Stromal cell of bone marrow (primary cell): ENCODE measurements at regions not wholly inside any gene's neighbourhood (a gene's known extent, or its start where the extent isn't known, plus 50 kb on each side); places are given as distances from the start of the nearest gene placed in this dataset.

Source experiments
- DNase-seq: peaks from one replicate; pipeline ENCODE4 v3.0.0-alpha.2; 2012; ENCODE audit warnings: low read depth

GRCh38 chr6:11358904-11359830 is 126.7 kb upstream of the NEDD9 start:
- no peak for DNase-seq

DNA sequence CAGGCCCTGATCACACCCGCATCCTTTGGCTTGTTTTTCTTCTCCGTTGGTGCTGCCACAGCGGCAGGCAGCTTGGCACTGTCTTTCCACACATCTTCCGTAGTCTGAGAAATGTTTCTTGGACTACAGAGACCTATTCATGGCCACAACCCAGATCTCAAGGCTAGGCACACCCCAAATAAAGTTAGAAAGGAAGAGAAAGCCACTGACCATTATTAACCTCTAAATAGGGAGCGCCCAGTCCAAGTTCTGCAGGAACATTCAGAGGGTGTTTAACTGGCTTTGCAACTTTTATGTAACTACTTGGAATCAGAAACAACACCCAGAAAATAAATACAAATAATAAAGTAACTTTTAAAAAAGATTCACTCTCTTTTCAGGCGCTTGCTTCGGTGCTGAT is 124.8 kb upstream of the NEDD9 start:
- no peak for DNase-seq

GRCh38 chr6:11356404-11357155 is 124.1 kb upstream of the NEDD9 start:
- no peak for DNase-seq

DNA sequence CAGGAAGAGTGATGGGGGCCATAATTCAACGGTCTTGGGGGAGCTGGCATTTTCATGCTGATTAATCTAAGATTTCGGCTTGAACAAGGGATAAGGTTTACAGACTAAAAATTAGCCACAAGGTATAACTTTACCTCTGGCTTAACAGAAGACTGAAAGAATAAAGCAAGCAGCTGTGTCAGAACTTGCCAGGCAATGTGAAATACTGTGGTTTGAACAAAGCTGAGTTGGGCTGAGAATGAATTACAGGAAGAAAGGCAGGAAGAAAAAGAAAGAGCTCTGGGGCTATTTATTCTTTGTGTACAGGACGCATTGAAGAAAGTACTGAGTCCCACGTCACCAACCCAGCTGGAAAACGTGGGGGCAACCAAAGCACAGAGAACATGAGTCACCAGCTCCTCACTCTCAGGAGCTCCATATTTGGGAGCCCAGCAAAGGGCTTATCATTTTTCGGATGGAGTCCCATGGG is 121.5 kb upstream of the NEDD9 start:
- peak; percentile 81 for DNase-seq

DNA sequence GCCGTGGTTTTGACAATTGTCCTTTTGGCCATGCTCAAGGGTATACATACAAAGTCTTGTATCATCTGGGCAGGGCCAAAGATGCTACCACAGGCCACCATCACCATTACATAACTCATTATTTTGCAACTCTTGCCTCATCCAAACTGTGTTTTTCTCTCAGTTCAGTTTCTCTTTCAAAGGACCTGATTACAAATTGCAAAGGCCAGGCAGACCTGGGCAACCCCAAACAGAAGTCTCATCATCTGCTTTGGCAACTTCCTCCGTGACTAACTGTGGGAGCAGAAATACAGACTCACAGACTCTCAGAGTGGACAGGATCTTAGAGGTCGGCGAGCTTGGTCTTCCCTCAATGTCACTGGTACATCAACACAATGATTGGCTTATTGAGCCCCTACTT is 117.8 kb upstream of the NEDD9 start:
- DNase-seq: no peak

DNA sequence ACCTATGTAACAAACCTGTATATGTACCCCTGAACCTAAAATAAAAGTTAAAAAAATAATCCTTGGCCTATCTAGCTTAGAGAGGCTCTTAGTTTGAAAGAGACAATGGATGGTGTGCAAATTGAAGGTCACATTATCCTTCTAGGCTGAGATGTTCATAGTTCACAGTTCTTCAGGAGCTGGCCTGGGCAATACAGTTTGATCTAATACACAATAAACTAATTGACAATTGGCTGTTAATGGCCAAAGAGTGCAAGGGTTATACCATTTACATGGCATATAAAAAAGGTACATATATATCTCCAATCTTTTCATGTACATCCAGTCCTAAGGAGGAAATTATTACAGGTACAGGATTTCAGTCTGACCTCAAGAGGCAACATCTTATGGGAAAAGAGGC is 117.4 kb upstream of the NEDD9 start:
- no peak for DNase-seq

GRCh38 chr6:11346516-11346915 is 114.0 kb upstream of the NEDD9 start:
- no peak for DNase-seq

DNA sequence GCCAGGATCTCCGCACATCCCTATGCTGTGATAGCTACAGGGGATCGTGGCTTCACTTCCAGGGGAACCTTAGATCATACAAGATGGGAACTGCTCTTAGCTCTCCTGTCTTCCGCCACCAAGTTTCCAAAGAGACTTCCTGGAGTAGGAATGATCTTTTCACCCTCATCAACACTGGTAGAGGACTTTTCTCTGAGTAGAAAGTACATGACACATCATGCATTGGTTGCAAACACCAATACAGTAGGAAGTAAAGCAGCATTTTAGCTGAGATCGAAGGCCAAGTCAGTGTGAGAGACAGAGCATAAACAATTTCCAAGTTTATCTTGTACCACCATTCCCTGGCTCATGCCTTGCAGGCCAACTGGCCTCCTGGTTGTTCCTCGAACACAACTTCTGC is 113.1 kb upstream of the NEDD9 start:
- DNase-seq: no peak

DNA sequence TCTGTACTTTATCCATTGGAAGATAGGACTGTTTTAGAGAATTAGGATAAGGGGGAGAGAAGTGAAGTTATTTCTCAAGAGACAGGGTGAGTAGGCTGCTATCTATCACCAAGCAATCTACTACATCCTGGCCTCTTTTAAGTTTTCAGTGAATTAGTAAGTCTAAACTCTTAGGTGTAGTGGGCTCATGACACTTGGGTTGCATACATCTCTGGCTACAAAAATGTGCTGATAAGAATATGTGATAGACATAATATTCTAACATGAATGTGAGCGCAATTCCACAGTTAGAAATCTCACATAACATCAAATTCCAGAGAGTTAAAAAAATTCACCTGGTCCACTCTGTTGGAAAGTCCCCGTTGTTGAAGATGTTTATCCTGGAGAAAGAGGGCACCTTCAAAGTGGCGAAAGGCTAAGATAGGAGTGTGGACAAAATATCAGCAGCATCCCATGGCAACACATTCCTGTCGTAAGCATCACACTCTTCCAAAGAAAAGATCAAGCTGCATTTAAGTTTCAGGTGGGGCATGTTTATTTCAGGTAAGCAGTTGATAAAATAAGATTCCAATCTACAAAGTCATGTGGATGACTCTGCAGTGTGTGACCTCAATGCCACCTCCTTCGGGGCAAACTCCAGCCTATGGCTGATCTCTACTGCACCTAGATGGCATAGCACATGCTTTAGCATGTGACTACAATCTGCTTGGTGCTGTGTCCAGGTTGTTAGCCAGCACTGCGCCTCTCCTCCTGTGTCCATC is 111.7 kb upstream of the NEDD9 start:
- DNase-seq: no peak

DNA sequence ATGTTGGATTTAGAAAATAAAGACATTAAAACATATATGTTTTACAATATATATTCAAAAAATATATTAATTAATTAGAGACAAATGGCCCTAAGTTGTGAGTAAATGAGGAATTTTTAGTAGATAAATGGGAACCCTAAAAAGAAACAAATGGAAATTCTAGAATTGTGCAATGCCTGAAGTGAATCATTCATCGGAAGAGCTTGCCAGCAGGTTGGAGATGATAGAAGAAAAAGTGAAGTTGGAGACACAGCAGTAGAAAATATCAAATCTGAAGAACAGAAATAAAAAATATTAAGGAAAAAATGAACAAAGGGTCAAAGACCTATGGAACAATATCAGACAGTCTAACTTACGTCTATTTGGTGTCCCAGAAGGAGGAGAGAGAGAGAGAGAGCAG is 109.4 kb upstream of the NEDD9 start:
- peak; percentile 34 for DNase-seq

- DNase-seq: no peak
Observed at GRCh38 chr6:11341303-11341702, 108.8 kb upstream of the NEDD9 start.

DNA sequence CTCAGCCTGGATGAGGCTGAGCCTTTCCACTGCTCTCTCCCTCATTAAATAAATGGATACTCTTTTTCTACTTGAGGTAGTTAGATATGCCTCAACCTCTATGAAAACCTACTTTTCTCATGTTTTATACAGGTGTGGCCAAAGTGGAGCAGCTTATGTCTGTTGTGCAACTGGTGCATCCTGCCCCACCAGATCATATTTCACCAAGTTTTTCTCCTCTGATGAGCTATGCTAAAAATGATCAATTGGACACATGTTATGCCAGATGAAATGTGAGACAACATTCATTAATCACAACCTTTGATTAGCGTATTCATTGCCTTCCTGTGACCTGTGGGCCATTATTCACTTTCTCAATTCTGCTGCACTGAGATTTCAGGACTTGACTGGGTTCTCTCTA is 106.9 kb upstream of the NEDD9 start:
- DNase-seq: no peak

DNA sequence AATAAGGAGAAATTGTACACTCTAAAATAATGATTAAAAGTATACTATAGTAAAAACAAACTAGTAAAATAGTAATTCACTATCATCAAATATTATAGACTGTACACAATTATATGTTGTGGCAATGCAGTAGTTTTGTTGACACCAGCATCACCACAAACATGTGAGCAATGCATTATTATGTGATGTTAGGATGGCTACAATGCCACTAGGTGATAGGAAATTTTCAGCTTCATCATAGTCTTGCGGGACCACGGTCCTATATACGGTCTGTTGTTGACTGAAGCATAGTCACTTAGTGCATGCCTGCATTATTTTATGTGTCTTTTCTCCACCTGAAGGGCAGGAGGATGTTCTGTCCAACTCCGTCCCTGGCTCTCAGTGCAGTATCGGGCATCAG is 104.8 kb upstream of the NEDD9 start:
- no peak for DNase-seq

DNA sequence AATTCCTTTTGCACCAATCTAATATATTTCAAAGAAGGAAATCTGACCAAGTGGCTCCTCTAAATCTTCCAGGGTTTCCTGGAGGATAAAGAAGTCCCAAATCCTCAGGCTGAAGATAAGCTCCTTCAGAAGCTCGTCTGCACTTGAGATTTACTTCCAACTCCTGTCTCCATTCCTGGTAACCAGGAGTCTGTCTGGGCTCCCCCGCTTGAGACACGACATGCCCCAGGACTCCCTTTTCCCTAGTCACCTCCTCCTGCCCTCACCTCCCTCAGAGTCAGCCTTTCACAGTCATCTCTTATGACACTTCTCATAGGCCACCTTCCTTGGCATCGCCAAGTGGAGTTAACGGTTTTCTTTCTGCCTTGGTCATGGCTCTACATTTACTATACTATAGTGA is 103.4 kb upstream of the NEDD9 start:
- no peak for DNase-seq

GRCh38 chr6:11333132-11333849 is 100.8 kb upstream of the NEDD9 start:
- no peak for DNase-seq

GRCh38 chr6:11332463-11332862 is 100.0 kb upstream of the NEDD9 start:
- no peak for DNase-seq

- DNase-seq: no peak
Observed at GRCh38 chr6:11331111-11331510, 98.6 kb upstream of the NEDD9 start.

DNA sequence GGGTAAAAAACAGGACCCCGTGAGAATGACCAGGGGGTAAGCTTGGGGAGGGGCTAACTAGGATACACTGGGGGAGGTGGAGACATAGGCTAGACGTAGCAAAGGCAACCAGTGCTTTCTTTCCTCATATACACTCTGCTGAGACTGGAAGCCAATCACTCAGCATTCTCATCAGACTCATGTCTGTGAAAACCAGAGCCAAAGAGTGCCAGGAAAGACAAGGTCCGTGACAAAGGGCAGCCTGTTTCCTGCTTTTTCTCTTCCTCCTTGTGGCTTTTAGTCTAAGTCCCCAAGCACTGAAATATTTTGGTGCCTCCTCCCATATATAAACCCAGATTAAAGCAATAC is 97.9 kb upstream of the NEDD9 start:
- no peak for DNase-seq

GRCh38 chr6:11329726-11330412 is 97.4 kb upstream of the NEDD9 start:
- no peak for DNase-seq

DNA sequence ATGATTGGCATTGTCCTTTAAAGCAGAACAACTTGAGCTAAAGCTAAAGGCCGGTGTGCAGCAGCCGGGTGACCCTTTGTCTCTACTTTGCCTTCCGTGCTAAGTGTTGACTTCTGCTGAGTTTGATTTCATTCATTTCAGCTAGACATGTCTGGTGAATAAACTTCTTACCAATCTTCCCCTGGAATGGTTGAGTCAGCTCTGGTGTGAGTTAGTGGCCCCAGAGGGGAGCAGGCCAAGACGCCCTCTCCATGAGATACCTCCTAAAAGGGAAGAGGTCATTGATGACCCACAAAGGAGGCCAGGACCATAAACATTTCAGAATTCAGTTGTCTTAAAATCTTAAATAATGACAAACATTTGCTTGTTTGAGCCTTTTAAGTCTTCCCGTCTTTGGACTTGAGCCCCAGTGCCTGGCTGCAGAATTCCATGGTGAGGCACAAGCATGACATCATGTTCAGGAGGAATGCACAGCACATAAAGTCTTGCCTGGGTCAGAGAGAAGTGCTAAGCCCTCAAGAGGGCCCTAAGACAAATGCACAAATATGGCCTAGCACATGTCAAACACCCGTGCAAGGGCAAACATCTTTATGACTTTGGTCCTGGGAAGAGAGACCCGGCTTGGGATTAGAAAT is 96.3 kb upstream of the NEDD9 start:
- DNase-seq: peak; percentile 52

GRCh38 chr6:11327961-11328360 is 95.5 kb upstream of the NEDD9 start:
- DNase-seq: no peak
